GM23338 (cell line): ENCODE measurements at regions not wholly inside any gene's neighbourhood (a gene's known extent, or its start where the extent isn't known, plus 50 kb on each side); places are given as distances from the start of the nearest gene placed in this dataset.

ENCODE experiments used
- ATAC-seq: fragments of 200-7000 bp; cut with Tn5 transposase; 3 replicates; pipeline ENCODE4 v1.9.1; 2020
- DNase-seq: peaks from one replicate; pipeline ENCODE4 v3.0.0-alpha.2; 2015; ENCODE audit warnings: low spot score
- H2AFZ ChIP-seq: fragments of 200-600 bp; sonication (generic); 2 replicates; pipeline ENCODE4 v1.8.0; 2016; ENCODE audit warnings: antibody characterized with exemption, mild to moderate bottlenecking, moderate library complexity
- H3F3A ChIP-seq: fragments of 200-600 bp; sonication (generic); replicated peaks from 2 replicates; pipeline ENCODE4 v1.8.0; 2017; ENCODE audit warnings: antibody characterized with exemption, mixed run types, low read depth
- H3K27ac ChIP-seq: fragments of 200-600 bp; sonication (generic); 2 replicates; pipeline ENCODE4 v1.6.1; 2016; ENCODE audit warnings: low read depth
- H3K27me3 ChIP-seq: fragments of 200-600 bp; sonication (generic); 2 replicates; pipeline ENCODE4 v1.8.0; 2016; ENCODE audit warnings: mild to moderate bottlenecking, mixed run types, moderate library complexity; ENCODE audit not compliant: insufficient read depth
- H3K36me3 ChIP-seq: fragments of 200-600 bp; sonication (generic); 2 replicates; pipeline ENCODE4 v1.8.0; 2016; ENCODE audit warnings: mild to moderate bottlenecking; ENCODE audit not compliant: insufficient read depth
- H3K4me1 ChIP-seq: fragments of 200-600 bp; sonication (generic); 2 replicates; pipeline ENCODE4 v1.8.0; 2016; ENCODE audit warnings: mild to moderate bottlenecking, moderate library complexity; ENCODE audit not compliant: insufficient read depth
- H3K4me2 ChIP-seq: fragments of 200-600 bp; sonication (generic); 2 replicates; pipeline ENCODE4 v1.7.1; 2017; ENCODE audit warnings: mixed run types
- H3K4me3 ChIP-seq: fragments of 200-600 bp; sonication (generic); 2 replicates; pipeline ENCODE4 v1.6.1; 2016; ENCODE audit warnings: mixed run types
- H3K79me2 ChIP-seq: fragments of 200-600 bp; sonication (generic); replicated peaks from 2 replicates; pipeline ENCODE4 v1.8.0; 2017; ENCODE audit warnings: mild to moderate bottlenecking; ENCODE audit not compliant: insufficient read depth
- H3K9me2 ChIP-seq: fragments of 200-600 bp; sonication (generic); 2 replicates; pipeline ENCODE4 v1.8.0; 2017; ENCODE audit not compliant: insufficient read depth
- H4K20me1 ChIP-seq: fragments of 200-600 bp; sonication (generic); replicated peaks from 2 replicates; pipeline ENCODE4 v1.8.0; 2017; ENCODE audit warnings: mild to moderate bottlenecking; ENCODE audit not compliant: insufficient read depth
- H3K27ac Mint-ChIP-seq: 2 replicates; pipeline ENCODE4 v1.8.0; 2020; ENCODE audit warnings: inconsistent platforms, mild to moderate bottlenecking, moderate library complexity, mixed read lengths
- H3K27me3 Mint-ChIP-seq: 3 replicates; pipeline ENCODE4 v1.8.0; 2022; ENCODE audit warnings: low read depth, mild to moderate bottlenecking, moderate library complexity, mixed read lengths, inconsistent platforms; ENCODE audit not compliant: insufficient read depth, poor library complexity
- H3K36me3 Mint-ChIP-seq: 3 replicates; pipeline ENCODE4 v1.8.0; 2021; ENCODE audit warnings: low read depth, mild to moderate bottlenecking, inconsistent platforms, moderate library complexity, mixed read lengths
- H3K4me1 Mint-ChIP-seq: 3 replicates; pipeline ENCODE4 v1.8.0; 2020; ENCODE audit warnings: mild to moderate bottlenecking, inconsistent platforms, mixed read lengths
- H3K4me3 Mint-ChIP-seq: 3 replicates; pipeline ENCODE4 v1.8.0; 2021; ENCODE audit warnings: moderate library complexity, mild to moderate bottlenecking, inconsistent platforms, mixed read lengths
- H3K9me3 Mint-ChIP-seq: 3 replicates; pipeline ENCODE4 v1.8.0; 2020; ENCODE audit warnings: moderate library complexity, mild to moderate bottlenecking, inconsistent platforms, mixed read lengths
- CREB1 ChIP-seq: fragments of 250-450 bp; sonication (Bioruptor Pico); IDR thresholded peaks from 2 replicates; pipeline ENCODE4 v1.5.0; 2020; ENCODE audit warnings: low read depth, mild to moderate bottlenecking, moderate library complexity
- ETS1 ChIP-seq: IDR thresholded peaks from 2 replicates; pipeline ENCODE4 v1.6.1; 2016; ENCODE audit warnings: antibody characterized with exemption
- EZH2 ChIP-seq: fragments of 200-600 bp; sonication (generic); IDR thresholded peaks from one replicate; pipeline ENCODE4 v1.8.0; 2017; ENCODE audit warnings: antibody characterized with exemption, mild to moderate bottlenecking, low read depth; ENCODE audit not compliant: unreplicated experiment
- EZH2phosphoT487 ChIP-seq: fragments of 200-600 bp; sonication (generic); IDR thresholded peaks from one replicate; pipeline ENCODE4 v1.8.1; 2018; ENCODE audit warnings: antibody characterized with exemption; ENCODE audit not compliant: unreplicated experiment
- JUNB ChIP-seq: IDR thresholded peaks from one replicate; pipeline ENCODE4 v1.6.1; 2016; ENCODE audit warnings: antibody characterized with exemption; ENCODE audit not compliant: unreplicated experiment
- NANOG ChIP-seq: IDR thresholded peaks from 2 replicates; pipeline ENCODE4 v1.6.1; 2016; ENCODE audit warnings: antibody characterized with exemption, borderline replicate concordance
- POLR2AphosphoS5 ChIP-seq: IDR thresholded peaks from 2 replicates; pipeline ENCODE4 v1.6.1; 2016; ENCODE audit warnings: antibody characterized with exemption, low read depth
- STAT1 ChIP-seq: IDR thresholded peaks from one replicate; pipeline ENCODE4 v1.6.1; 2016; ENCODE audit warnings: antibody characterized with exemption; ENCODE audit not compliant: unreplicated experiment
- ZNF114 ChIP-seq: fragments of 250-450 bp; sonication (Bioruptor Pico); IDR thresholded peaks from 2 replicates; pipeline ENCODE4 v1.5.0; 2020; ENCODE audit warnings: mild to moderate bottlenecking, moderate library complexity
- ZNF331 ChIP-seq: fragments of 250-450 bp; sonication (Bioruptor Pico); IDR thresholded peaks from 2 replicates; pipeline ENCODE4 v1.5.0; 2020; ENCODE audit warnings: low read depth, mild to moderate bottlenecking, moderate library complexity
- ZNF462 ChIP-seq: fragments of 250-450 bp; sonication (Bioruptor Pico); IDR thresholded peaks from 2 replicates; pipeline ENCODE4 v1.5.0; 2020; ENCODE audit warnings: mild to moderate bottlenecking, moderate library complexity
- TF ChIP-seq, protein P1 (sequence below): IDR thresholded peaks from one replicate; pipeline ENCODE4 v1.6.1; 2018; ENCODE audit warnings: antibody characterized with exemption; ENCODE audit not compliant: unreplicated experiment
- TF ChIP-seq, protein P2 (sequence below), 2 experiments: fragments of 200-600 bp in 1 of 2; sonication (generic) in 1 of 2; conservative IDR thresholded peaks; 2 replicates each; pipeline versions ENCODE4 v1.5.1 to v1.6.1; 2016 to 2017; ENCODE audit warnings: antibody characterized with exemption in 2 of 2, low read depth in 2 of 2, mild to moderate bottlenecking in 2 of 2, moderate library complexity in 1 of 2

DNA sequence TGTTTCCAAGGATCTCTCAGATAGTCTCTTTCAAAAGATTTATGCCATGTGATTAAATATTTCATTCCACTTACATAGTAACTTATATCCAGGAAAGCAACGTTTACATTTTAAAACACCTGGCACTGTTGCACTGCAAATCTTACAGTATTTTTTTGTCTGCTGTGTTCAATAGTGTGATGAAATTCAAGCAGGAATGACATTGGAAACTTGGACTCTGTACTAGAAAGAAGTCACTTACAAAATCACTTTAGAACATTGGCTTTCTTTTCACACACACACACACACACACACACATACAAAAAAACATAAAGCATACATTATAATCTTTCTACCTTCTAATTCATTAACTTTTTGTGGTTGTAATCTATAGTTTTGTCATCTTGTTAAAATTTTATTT lies 66.2 kb upstream of the USP15 start:
- H3F3A ChIP-seq = no peaks in the 10 kb centered on the region
- no peaks in the 10 kb centered on the region for H3K9me2 ChIP-seq
- no peaks in the 10 kb centered on the region for H3K36me3 ChIP-seq
- no peak overlapping the region for H3K4me2 ChIP-seq
- Mint-ChIP-seq H3K9me3 (peaks cover 20% of the 10 kb centered on the region), H3K4me1 (peaks cover 24% of the 10 kb centered on the region), H3K27ac (no peak overlapping the region), H3K27me3 (peaks cover 31% of the 10 kb centered on the region), H3K4me3 (no peak overlapping the region), H3K36me3 (peaks cover 10% of the 10 kb centered on the region)
- peaks cover 11% of the 10 kb centered on the region for H3K4me1 ChIP-seq
- no peaks in the 10 kb centered on the region for H4K20me1 ChIP-seq
- no peak overlapping the region for H3K4me3 ChIP-seq
- DNase-seq = no peak
- no peak overlapping the region for H3K27ac ChIP-seq
- no peak for TF ChIP-seq ETS1
- TF ChIP-seq, protein P1, sequence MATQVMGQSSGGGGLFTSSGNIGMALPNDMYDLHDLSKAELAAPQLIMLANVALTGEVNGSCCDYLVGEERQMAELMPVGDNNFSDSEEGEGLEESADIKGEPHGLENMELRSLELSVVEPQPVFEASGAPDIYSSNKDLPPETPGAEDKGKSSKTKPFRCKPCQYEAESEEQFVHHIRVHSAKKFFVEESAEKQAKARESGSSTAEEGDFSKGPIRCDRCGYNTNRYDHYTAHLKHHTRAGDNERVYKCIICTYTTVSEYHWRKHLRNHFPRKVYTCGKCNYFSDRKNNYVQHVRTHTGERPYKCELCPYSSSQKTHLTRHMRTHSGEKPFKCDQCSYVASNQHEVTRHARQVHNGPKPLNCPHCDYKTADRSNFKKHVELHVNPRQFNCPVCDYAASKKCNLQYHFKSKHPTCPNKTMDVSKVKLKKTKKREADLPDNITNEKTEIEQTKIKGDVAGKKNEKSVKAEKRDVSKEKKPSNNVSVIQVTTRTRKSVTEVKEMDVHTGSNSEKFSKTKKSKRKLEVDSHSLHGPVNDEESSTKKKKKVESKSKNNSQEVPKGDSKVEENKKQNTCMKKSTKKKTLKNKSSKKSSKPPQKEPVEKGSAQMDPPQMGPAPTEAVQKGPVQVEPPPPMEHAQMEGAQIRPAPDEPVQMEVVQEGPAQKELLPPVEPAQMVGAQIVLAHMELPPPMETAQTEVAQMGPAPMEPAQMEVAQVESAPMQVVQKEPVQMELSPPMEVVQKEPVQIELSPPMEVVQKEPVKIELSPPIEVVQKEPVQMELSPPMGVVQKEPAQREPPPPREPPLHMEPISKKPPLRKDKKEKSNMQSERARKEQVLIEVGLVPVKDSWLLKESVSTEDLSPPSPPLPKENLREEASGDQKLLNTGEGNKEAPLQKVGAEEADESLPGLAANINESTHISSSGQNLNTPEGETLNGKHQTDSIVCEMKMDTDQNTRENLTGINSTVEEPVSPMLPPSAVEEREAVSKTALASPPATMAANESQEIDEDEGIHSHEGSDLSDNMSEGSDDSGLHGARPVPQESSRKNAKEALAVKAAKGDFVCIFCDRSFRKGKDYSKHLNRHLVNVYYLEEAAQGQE = no peak
- no peak for TF ChIP-seq NANOG
- no peak for TF ChIP-seq STAT1
- no peak for TF ChIP-seq JUNB
- no peak for TF ChIP-seq ZNF114 (CRISPR knock-in tag)
- TF ChIP-seq EZH2 = no peak
- TF ChIP-seq EZH2phosphoT487 = no peak
- no peak for TF ChIP-seq CREB1 (CRISPR knock-in tag)
- TF ChIP-seq ZNF462 (CRISPR knock-in tag) = no peak
- TF ChIP-seq, protein P2, sequence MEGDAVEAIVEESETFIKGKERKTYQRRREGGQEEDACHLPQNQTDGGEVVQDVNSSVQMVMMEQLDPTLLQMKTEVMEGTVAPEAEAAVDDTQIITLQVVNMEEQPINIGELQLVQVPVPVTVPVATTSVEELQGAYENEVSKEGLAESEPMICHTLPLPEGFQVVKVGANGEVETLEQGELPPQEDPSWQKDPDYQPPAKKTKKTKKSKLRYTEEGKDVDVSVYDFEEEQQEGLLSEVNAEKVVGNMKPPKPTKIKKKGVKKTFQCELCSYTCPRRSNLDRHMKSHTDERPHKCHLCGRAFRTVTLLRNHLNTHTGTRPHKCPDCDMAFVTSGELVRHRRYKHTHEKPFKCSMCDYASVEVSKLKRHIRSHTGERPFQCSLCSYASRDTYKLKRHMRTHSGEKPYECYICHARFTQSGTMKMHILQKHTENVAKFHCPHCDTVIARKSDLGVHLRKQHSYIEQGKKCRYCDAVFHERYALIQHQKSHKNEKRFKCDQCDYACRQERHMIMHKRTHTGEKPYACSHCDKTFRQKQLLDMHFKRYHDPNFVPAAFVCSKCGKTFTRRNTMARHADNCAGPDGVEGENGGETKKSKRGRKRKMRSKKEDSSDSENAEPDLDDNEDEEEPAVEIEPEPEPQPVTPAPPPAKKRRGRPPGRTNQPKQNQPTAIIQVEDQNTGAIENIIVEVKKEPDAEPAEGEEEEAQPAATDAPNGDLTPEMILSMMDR (conservative IDR thresholded peaks at IDR 0.05; ENCODE audit: low read depth in 2 of 2) = no peak
- TF ChIP-seq ZNF331 (CRISPR knock-in tag) = no peak
- TF ChIP-seq POLR2AphosphoS5 = no peak
- H3K27me3 ChIP-seq = peaks cover 35% of the 10 kb centered on the region
- no peak overlapping the region for H2AFZ ChIP-seq
- ATAC-seq = no peak
- no peaks in the 10 kb centered on the region for H3K79me2 ChIP-seq
